ENCODE measurements at regions not wholly inside any gene's neighbourhood (a gene's known extent, or its start where the extent isn't known, plus 50 kb on each side); places are given as distances from the start of the nearest gene placed in this dataset.
"Not testable (repeated sequence)": the region's sequence is repeated elsewhere in the genome, so short reads cannot be mapped to it uniquely, and the experiment has no call there.

DNA sequence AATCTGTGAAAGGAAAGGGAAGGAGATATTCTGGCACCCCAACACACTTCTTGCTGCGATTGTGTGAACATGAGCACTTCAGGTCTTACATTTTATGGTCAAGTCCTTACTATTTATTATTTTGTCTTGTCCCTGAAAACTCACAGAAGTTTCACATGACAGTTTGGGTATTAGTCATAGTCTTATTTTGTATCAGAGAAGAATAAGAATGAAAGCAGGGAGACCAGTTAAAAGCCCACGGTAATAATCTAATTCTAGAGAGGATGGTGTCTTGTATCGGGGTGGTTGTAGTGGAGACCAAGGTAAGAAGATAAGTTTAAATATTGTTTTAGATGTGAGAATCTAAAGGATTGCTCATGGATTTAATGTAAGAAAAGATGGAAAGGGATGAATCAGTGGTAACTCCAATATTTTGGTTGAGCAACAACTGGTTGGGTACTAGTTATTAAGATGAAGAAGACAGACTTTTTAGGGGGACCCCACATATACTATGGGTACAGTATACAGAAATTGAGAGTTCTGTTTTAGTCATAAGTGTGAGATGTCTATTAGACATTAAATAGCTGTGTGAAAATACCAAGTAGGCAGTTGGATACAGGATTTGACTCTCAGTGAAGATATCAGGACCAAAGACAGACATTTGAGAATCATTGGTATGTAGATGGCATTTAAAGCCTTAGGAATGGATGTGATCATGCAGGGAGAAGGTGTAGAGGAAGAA is 227.6 kb downstream of the MFSD1 start:
- Mint-ChIP-seq H3K27me3 (no peaks in the 10 kb centered on the region), H3K4me1 (no peaks in the 10 kb centered on the region)

DNA sequence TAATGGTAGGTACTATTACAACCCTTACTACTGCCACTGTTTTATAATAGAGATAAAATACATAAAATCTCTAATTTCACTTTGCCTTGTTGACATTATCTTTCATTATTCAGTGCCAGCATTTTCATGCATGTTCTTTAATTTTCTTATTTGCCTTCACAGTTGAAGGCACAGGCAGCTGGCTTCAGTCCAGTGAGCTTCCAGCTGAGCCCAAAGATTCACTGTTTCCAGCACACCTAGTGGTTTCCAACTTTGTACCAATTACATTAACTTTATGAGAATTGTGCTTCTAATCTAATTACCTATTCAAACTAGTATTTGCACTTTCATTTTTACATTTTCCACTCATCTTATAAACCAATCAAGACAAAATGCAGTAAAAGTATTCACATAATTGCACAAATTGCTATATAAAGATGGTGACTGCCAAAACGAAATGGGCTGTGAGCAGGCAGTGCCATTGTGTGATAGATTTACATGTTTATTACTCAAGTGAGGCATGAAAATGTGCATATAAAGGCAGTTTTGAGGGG is 228.3 kb downstream of the MFSD1 start:
- no peak for ATAC-seq (replicated peaks; ENCODE audit: extremely low read depth, poor library complexity, severe bottlenecking)
- no peak for DNase-seq (ENCODE audit: low spot score in 2 of 2)
- no peaks in the 10 kb centered on the region for H3K36me3 Mint-ChIP-seq (ENCODE audit: insufficient read depth)
- H3K4me3 Mint-ChIP-seq: no peak overlapping the region
- no peak overlapping the region for H3K27ac Mint-ChIP-seq (ENCODE audit: low read depth)
- no peaks in the 10 kb centered on the region for H3K4me1 Mint-ChIP-seq
- no peaks in the 10 kb centered on the region for H3K9me3 Mint-ChIP-seq
- H3K27me3 Mint-ChIP-seq: no peaks in the 10 kb centered on the region

More for the DNA sequence above, 227.6 kb downstream of the MFSD1 start:
- no peak for DNase-seq (ENCODE audit: low spot score in 2 of 2)
- no peaks in the 10 kb centered on the region for H3K9me3 Mint-ChIP-seq
- H3K27ac Mint-ChIP-seq (ENCODE audit: low read depth): no peak overlapping the region
- no peaks in the 10 kb centered on the region for H3K36me3 Mint-ChIP-seq (ENCODE audit: insufficient read depth)
- ATAC-seq (replicated peaks; ENCODE audit: extremely low read depth, poor library complexity, severe bottlenecking): no peak
- no peak overlapping the region for H3K4me3 Mint-ChIP-seq

DNA sequence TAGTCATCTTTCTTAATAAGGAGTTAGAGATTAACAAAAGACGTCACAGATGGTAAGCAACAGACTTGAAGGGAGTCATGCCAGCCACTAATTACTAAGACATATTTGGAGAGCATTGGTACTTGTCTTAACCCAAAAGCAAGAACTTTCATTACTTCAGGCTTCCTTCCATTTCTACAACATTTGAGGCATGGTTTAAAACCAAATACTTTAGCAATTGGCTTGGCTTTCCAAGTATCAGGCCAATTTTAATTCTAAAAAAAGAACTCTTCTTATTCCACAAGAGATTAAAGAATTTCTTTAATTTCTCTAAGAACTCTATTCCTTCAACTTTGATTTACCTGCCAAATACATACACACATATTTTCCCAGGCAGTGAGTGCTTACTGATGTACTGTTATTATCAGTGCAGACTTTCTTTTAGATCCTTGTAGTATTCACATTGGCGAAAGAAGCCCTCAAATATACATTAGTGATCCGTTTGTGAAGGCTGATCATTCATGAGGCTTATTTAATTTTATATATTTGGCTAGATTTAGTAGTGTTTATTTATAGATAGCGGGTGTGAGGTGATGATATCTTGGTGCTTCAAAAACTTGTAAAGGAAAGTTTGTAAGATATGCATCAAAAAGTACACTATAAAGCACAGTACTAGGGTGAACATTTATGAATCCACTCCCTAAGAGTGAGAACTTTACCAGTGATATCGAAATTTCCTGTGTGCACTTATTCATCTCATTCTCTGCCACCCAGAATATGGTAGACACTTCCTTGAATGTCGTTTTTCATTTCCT is 229.2 kb downstream of the MFSD1 start:
- Mint-ChIP-seq H3K27ac (ENCODE audit: low read depth) (no peak overlapping the region), H3K4me3 (no peak overlapping the region), H3K4me1 (no peaks in the 10 kb centered on the region), H3K9me3 (no peaks in the 10 kb centered on the region), H3K36me3 (ENCODE audit: insufficient read depth) (no peaks in the 10 kb centered on the region), H3K27me3 (no peaks in the 10 kb centered on the region)
- no peak for DNase-seq (ENCODE audit: low spot score in 2 of 2)
- ATAC-seq (replicated peaks; ENCODE audit: extremely low read depth, poor library complexity, severe bottlenecking): no peak

DNA sequence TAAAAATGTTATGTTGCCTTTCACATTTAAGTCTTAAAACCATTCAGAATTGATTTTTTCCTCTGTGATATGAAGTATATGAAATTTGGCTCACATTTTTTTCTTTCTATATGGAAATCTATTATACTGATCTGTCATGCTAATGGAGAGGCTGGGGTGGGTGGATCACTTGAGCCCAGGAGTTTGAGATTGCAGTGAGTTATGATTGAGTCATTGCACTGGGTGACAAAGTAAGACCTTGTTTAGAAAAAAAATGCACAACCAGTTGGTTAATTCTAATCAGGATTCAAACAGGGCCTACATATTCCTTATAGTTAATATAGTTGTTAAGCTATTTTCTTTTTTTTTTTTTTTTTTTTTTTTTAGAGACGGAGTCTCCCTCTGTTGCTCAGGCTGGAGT is 230.5 kb downstream of the MFSD1 start:
- Mint-ChIP-seq H3K4me1 (no peaks in the 10 kb centered on the region), H3K4me3 (no peak overlapping the region), H3K27ac (ENCODE audit: low read depth) (no peak overlapping the region), H3K27me3 (no peaks in the 10 kb centered on the region), H3K9me3 (no peaks in the 10 kb centered on the region), H3K36me3 (ENCODE audit: insufficient read depth) (no peaks in the 10 kb centered on the region)
- DNase-seq (ENCODE audit: low spot score in 2 of 2) (no peak), ATAC-seq (replicated peaks; ENCODE audit: extremely low read depth, poor library complexity, severe bottlenecking) (no peak)

DNA sequence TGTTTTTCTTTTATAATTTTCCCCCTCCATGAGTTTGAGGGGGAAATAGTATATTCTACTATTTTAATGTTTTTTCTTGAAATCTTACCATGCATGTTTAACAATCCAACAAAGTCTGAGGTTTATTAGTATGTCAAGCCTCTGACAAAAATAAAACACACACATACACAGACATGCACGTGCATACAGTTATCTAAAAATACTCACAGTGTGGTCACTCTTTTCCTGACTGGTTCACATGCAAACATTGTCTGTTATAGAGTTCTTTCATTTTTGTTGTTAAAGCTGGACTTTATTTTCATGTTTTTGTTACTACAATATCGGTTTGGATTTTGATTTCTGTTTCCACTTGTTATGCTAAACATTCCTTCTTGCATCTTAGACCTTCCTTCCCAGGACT is 236.6 kb downstream of the MFSD1 start:
- Mint-ChIP-seq H3K27ac (ENCODE audit: low read depth) (no peak overlapping the region), H3K27me3 (no peaks in the 10 kb centered on the region), H3K36me3 (ENCODE audit: insufficient read depth) (no peaks in the 10 kb centered on the region), H3K4me1 (no peaks in the 10 kb centered on the region), H3K4me3 (no peak overlapping the region), H3K9me3 (no peaks in the 10 kb centered on the region)
- ATAC-seq (replicated peaks; ENCODE audit: extremely low read depth, poor library complexity, severe bottlenecking): no peak
- DNase-seq (ENCODE audit: low spot score in 2 of 2): no peak

DNA sequence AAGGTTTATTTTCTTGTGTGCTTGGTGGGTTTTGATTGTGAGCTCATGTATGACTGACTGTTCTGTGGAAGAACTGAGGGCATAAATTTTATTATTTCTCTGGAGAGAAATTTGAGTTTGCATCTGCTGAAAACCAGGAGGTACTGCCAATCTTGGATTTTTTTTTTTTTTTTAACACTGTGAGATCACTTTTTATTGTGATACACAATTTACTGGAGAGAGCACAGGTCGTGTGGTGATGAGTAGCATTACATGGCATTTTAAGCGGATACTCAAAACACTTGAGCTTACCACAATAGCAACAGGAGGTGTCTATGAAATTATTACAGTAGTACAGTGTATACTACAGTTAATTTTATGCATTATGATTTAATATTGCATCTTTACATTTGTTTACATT is 237.4 kb downstream of the MFSD1 start:
- no peaks in the 10 kb centered on the region for H3K27me3 Mint-ChIP-seq
- H3K36me3 Mint-ChIP-seq (ENCODE audit: insufficient read depth): no peaks in the 10 kb centered on the region
- H3K27ac Mint-ChIP-seq (ENCODE audit: low read depth): no peak overlapping the region
- no peaks in the 10 kb centered on the region for H3K9me3 Mint-ChIP-seq
- ATAC-seq (replicated peaks; ENCODE audit: extremely low read depth, poor library complexity, severe bottlenecking): no peak
- no peak overlapping the region for H3K4me3 Mint-ChIP-seq
- H3K4me1 Mint-ChIP-seq: no peaks in the 10 kb centered on the region
- DNase-seq (ENCODE audit: low spot score in 2 of 2): no peak

DNA sequence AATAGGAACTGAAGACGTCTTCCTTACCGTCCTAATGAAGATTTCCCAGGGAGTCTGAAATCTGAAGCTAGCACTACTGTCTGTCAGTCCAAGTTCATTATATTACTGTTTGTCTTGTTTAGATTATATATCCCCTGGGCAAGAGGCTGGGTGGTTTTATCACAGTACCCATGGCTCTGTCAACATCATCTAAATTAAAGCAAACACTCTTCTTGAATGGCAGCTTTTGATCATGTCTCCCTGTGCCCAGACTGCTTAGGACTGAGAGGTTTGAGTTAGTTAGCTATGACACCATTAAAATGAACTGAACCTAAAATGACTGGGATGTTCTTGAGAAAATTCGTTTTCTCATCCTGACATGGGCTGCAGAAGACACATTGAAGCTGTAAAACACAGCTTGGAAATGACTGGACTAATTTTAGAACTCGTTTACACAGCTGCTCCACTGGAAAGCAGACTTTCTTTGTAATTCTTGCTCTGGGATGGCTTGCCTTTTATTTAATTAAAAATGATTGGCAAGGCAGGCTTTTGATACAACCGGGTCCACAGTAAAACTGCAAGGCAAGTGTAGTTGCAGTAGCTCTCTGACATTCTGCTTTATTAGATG is 243.5 kb downstream of the MFSD1 start:
- ATAC-seq (replicated peaks; ENCODE audit: extremely low read depth, poor library complexity, severe bottlenecking) (no peak), DNase-seq (ENCODE audit: low spot score in 2 of 2) (no peak)
- H3K36me3 Mint-ChIP-seq (ENCODE audit: insufficient read depth): no peaks in the 10 kb centered on the region
- H3K27me3 Mint-ChIP-seq: no peaks in the 10 kb centered on the region
- H3K9me3 Mint-ChIP-seq: peaks cover 5% of the 10 kb centered on the region
- no peak overlapping the region for H3K27ac Mint-ChIP-seq (ENCODE audit: low read depth)
- H3K4me1 Mint-ChIP-seq: no peaks in the 10 kb centered on the region
- H3K4me3 Mint-ChIP-seq: no peak overlapping the region

DNA sequence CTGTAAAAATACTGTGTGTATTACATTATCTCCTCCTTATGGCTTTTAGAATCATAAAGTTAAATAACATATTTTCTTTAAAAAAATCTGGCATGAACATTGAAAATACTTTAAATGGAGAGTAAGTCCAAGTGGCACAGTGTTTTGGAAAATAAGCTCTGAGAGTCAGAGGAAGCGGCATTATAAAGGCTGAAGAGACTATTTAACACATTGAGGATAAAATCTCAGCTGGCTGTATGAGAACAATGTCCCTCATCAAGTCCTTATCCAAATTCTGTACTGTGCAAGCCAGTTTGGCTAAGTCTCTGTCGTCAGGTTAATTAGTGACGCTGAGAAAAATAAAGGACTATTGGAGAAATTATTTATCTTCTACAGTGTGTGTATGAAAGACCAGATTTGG is 245.5 kb downstream of the MFSD1 start:
- Mint-ChIP-seq H3K36me3 (ENCODE audit: insufficient read depth) (no peaks in the 10 kb centered on the region), H3K4me3 (no peak overlapping the region), H3K9me3 (peaks cover 10% of the 10 kb centered on the region), H3K27me3 (no peaks in the 10 kb centered on the region), H3K4me1 (no peaks in the 10 kb centered on the region), H3K27ac (ENCODE audit: low read depth) (no peak overlapping the region)
- no peak for ATAC-seq (replicated peaks; ENCODE audit: extremely low read depth, poor library complexity, severe bottlenecking)
- DNase-seq (ENCODE audit: low spot score in 2 of 2): no peak

DNA sequence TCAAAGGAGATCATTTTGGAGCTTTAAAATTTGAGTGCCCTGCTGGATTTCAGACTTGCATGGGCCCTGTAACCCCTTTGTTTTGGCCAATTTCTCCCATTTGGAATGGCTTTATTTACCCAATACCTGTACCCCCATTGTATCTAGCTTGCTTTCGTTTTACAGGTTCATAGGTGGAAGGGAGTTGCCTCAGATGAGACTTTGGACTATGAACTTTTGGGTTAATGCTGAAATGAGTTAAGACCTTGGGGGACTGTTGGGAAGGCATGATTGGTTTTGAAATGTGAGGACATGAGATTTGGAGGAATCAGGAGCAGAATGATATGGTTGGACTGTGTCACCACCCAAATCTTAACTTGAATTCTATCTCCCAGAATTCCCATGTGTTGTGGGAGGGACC is 250.6 kb downstream of the MFSD1 start:
- H3K9me3 Mint-ChIP-seq: peaks cover 15% of the 10 kb centered on the region
- H3K4me3 Mint-ChIP-seq; H3K4me1 Mint-ChIP-seq; H3K27ac Mint-ChIP-seq (ENCODE audit: low read depth); H3K36me3 Mint-ChIP-seq (ENCODE audit: insufficient read depth); DNase-seq (ENCODE audit: low spot score in 2 of 2); ATAC-seq (replicated peaks; ENCODE audit: extremely low read depth, poor library complexity, severe bottlenecking); H3K27me3 Mint-ChIP-seq: not testable (repeated sequence)

DNA sequence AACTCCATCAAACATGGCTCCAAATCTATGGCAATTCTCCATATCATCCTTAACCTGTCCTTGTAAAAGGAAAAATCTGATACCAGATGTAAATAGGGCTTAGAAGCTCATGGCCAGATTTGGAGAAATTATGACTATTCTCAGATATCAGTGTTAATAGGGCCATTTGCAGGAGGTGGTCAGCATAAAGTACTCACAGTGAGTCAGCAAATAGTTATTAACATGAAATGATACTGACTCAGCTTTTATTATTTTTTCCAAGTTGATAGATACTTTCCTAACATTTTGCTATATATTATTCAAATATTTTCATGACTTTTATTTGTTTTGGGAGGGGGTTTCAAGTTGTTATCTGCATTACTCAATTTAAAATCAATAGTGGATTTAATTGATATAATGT is 255.8 kb downstream of the MFSD1 start:
- ATAC-seq (replicated peaks; ENCODE audit: extremely low read depth, poor library complexity, severe bottlenecking) (no peak), DNase-seq (ENCODE audit: low spot score in 2 of 2) (no peak)
- H3K27me3 Mint-ChIP-seq: no peaks in the 10 kb centered on the region
- H3K36me3 Mint-ChIP-seq (ENCODE audit: insufficient read depth): no peaks in the 10 kb centered on the region
- H3K4me1 Mint-ChIP-seq: no peaks in the 10 kb centered on the region
- peaks cover 16% of the 10 kb centered on the region for H3K9me3 Mint-ChIP-seq
- no peak overlapping the region for H3K27ac Mint-ChIP-seq (ENCODE audit: low read depth)
- no peak overlapping the region for H3K4me3 Mint-ChIP-seq

DNA sequence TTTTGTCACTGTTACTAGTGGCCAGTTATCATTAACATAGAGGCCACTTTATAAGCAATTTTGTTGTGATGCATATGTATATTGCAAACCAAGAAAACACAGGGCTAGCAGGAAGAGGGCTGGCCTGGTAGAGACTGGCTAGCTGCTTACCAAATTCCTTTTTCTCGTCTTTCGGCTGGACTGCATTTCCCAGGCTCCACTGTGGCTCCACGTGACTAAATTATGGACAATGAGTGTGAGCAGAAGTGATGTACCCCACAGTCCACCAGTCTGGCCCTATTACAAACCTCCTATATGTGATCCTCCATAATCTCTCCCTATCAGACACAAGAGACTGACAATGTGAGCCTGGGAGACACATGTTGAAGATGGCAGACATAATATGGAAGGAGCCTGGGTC is 257.0 kb downstream of the MFSD1 start:
- Mint-ChIP-seq H3K9me3 (peaks cover 16% of the 10 kb centered on the region), H3K27me3 (no peaks in the 10 kb centered on the region), H3K4me1 (no peaks in the 10 kb centered on the region), H3K27ac (ENCODE audit: low read depth) (no peak overlapping the region), H3K4me3 (no peak overlapping the region), H3K36me3 (ENCODE audit: insufficient read depth) (no peaks in the 10 kb centered on the region)
- ATAC-seq (replicated peaks; ENCODE audit: extremely low read depth, poor library complexity, severe bottlenecking) (no peak), DNase-seq (ENCODE audit: low spot score in 2 of 2) (no peak)

DNA sequence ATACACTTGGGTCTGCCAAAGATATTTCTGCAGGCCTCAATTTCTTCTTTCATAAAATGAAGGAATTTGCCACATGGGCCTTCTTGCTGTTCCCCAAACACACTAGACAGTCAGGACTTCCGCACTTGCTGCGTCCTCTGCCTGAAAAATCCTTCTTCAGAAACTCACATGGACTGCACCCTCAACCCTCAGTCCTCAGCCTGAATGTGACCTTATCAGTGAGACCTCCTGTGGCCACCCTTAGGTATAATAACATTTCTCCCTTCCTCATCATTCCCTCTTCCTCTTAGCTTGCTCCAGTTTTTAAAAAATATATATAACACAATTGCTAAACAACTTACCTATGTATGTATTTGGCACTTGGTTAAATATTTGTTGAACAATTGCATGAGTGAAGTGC is 257.5 kb downstream of the MFSD1 start:
- no peaks in the 10 kb centered on the region for H3K4me1 Mint-ChIP-seq
- H3K4me3 Mint-ChIP-seq: no peak overlapping the region
- H3K9me3 Mint-ChIP-seq: peaks cover 16% of the 10 kb centered on the region
- no peak for DNase-seq (ENCODE audit: low spot score in 2 of 2)
- no peaks in the 10 kb centered on the region for H3K27me3 Mint-ChIP-seq
- no peaks in the 10 kb centered on the region for H3K36me3 Mint-ChIP-seq (ENCODE audit: insufficient read depth)
- H3K27ac Mint-ChIP-seq (ENCODE audit: low read depth): no peak overlapping the region
- no peak for ATAC-seq (replicated peaks; ENCODE audit: extremely low read depth, poor library complexity, severe bottlenecking)

Data from central memory CD8-positive, alpha-beta T cell (primary cell).